Upper lobe of left lung (tissue), 4 donors: ENCODE measurements at regions not wholly inside any gene's neighbourhood (a gene's known extent, or its start where the extent isn't known, plus 50 kb on each side); places are given as distances from the start of the nearest gene placed in this dataset.

Source experiments
- CTCF ChIP-seq, 6 experiments: fragments of 450-650 bp in 4 of 6; fragments of 200-600 bp in 2 of 6; sonication (generic) in 2 of 6; IDR thresholded peaks; one replicate each; pipeline ENCODE4 v1.5.1; 2016 to 2019; ENCODE audit warnings: antibody characterized with exemption in 6 of 6
- EP300 ChIP-seq, 4 donors: sonication (generic); formaldehyde crosslinking; IDR thresholded peaks; one replicate each; pipeline ENCODE4 v1.5.1; 2017; ENCODE audit warnings: antibody characterized with exemption in 4 of 4, control low read depth in 2 of 4
- POLR2A ChIP-seq, 4 donors: fragments of 450-650 bp; IDR thresholded peaks; one replicate each; pipeline ENCODE4 v1.5.1; 2016 to 2017; ENCODE audit warnings: antibody characterized with exemption in 4 of 4, mild to moderate bottlenecking in 2 of 4
- POLR2AphosphoS5 ChIP-seq, 2 donors: sonication (generic); formaldehyde crosslinking; IDR thresholded peaks; one replicate each; pipeline ENCODE4 v1.5.1; 2017; ENCODE audit warnings: antibody characterized with exemption in 2 of 2

- TF ChIP-seq POLR2AphosphoS5 (IDR thresholded peaks at IDR 0.05) (no peak), CTCF (IDR thresholded peaks at IDR 0.05) (no peak), POLR2A (IDR thresholded peaks at IDR 0.05) (no peak), EP300 (IDR thresholded peaks at IDR 0.05) (no peak)
Measured at GRCh38 chr16:51573191-51573590, 422.1 kb upstream of the SALL1 start.
